ENCODE measurements at regions not wholly inside any gene's neighbourhood (a gene's known extent, or its start where the extent isn't known, plus 50 kb on each side); places are given as distances from the start of the nearest gene placed in this dataset.

- Histone ChIP-seq H3K4me1 (ENCODE audit: control insufficient read depth, extremely low read depth, insufficient read depth, low read length) (no peaks in the 10 kb centered on the region), H3K4me3 (ENCODE audit: control insufficient read depth in 2 of 3, extremely low read depth in 1 of 3, insufficient read depth in 2 of 3, low read depth in 1 of 3, low read length in 3 of 3) (no peak overlapping the region), H3K4me2 (ENCODE audit: control insufficient read depth, extremely low read depth, insufficient read depth, low read depth, low read length) (no peak overlapping the region), H4K20me1 (ENCODE audit: control insufficient read depth, extremely low read depth, insufficient read depth, low read length) (no peaks in the 10 kb centered on the region), H3K36me3 (ENCODE audit: control insufficient read depth in 2 of 2, extremely low read depth in 1 of 2, insufficient read depth in 2 of 2, low read length in 2 of 2) (no peaks in the 10 kb centered on the region), H3K9me3 (ENCODE audit: control insufficient read depth, low read depth, low read length) (no peaks in the 10 kb centered on the region), H3K27me3 (ENCODE audit: control insufficient read depth, extremely low read depth, insufficient read depth, low read length) (no peaks in the 10 kb centered on the region), H3K9ac (ENCODE audit: control insufficient read depth, extremely low read depth, insufficient read depth, low read length) (no peak overlapping the region), H3K27ac (ENCODE audit: control insufficient read depth, insufficient read depth, low read length) (no peak overlapping the region), H3K9me1 (ENCODE audit: control insufficient read depth, extremely low read depth, insufficient read depth, low read length) (no peaks in the 10 kb centered on the region), H3K79me2 (ENCODE audit: control insufficient read depth, insufficient read depth, low read length) (no peaks in the 10 kb centered on the region), H2AFZ (ENCODE audit: control insufficient read depth, low read length) (no peak overlapping the region)
- DNase-seq (ENCODE audit: low read depth, low spot score) (no peak), FAIRE-seq (no peak)
- TF ChIP-seq CTCF (optimal IDR thresholded peaks at IDR 0.05 in 1 of 3, IDR thresholded peaks at IDR 0.05 in 1 of 3, conservative IDR thresholded peaks at IDR 0.05 in 1 of 3; ENCODE audit: extremely low read depth in 1 of 3, insufficient read depth in 2 of 3, low read length in 3 of 3) (no peak), EZH2 (IDR thresholded peaks at IDR 0.05; ENCODE audit: low read length) (no peak)
- dilution Hi-C loops (cut with MboI; ENCODE audit: extremely low pct_ligation_motif_present, low sequenced_read_pairs), result no loop called here
These were observed 99.8 kb upstream of the WSCD2 start for GRCh38 chr12:108029051-108029835.

GRCh38 chr12:108033090-108033489 lies 96.0 kb upstream of the WSCD2 start:
- DNase-seq (ENCODE audit: low read depth, low spot score) (no peak), FAIRE-seq (no peak)
- Histone ChIP-seq H3K27ac (ENCODE audit: control insufficient read depth, insufficient read depth, low read length) (no peak overlapping the region), H3K9ac (ENCODE audit: control insufficient read depth, extremely low read depth, insufficient read depth, low read length) (no peak overlapping the region), H3K79me2 (ENCODE audit: control insufficient read depth, insufficient read depth, low read length) (no peaks in the 10 kb centered on the region), H3K27me3 (ENCODE audit: control insufficient read depth, extremely low read depth, insufficient read depth, low read length) (no peaks in the 10 kb centered on the region), H3K4me2 (ENCODE audit: control insufficient read depth, extremely low read depth, insufficient read depth, low read depth, low read length) (no peak overlapping the region), H3K36me3 (ENCODE audit: control insufficient read depth in 2 of 2, extremely low read depth in 1 of 2, insufficient read depth in 2 of 2, low read length in 2 of 2) (no peaks in the 10 kb centered on the region), H3K9me3 (ENCODE audit: control insufficient read depth, low read depth, low read length) (no peaks in the 10 kb centered on the region), H4K20me1 (ENCODE audit: control insufficient read depth, extremely low read depth, insufficient read depth, low read length) (no peaks in the 10 kb centered on the region), H3K9me1 (ENCODE audit: control insufficient read depth, extremely low read depth, insufficient read depth, low read length) (no peaks in the 10 kb centered on the region), H3K4me1 (ENCODE audit: control insufficient read depth, extremely low read depth, insufficient read depth, low read length) (no peaks in the 10 kb centered on the region), H3K4me3 (ENCODE audit: control insufficient read depth in 2 of 3, extremely low read depth in 1 of 3, insufficient read depth in 2 of 3, low read depth in 1 of 3, low read length in 3 of 3) (no peak overlapping the region), H2AFZ (ENCODE audit: control insufficient read depth, low read length) (no peak overlapping the region)
- TF ChIP-seq CTCF (optimal IDR thresholded peaks at IDR 0.05 in 1 of 3, IDR thresholded peaks at IDR 0.05 in 1 of 3, conservative IDR thresholded peaks at IDR 0.05 in 1 of 3; ENCODE audit: extremely low read depth in 1 of 3, insufficient read depth in 2 of 3, low read length in 3 of 3) (no peak), EZH2 (IDR thresholded peaks at IDR 0.05; ENCODE audit: low read length) (no peak)
- dilution Hi-C loops (cut with MboI; ENCODE audit: extremely low pct_ligation_motif_present, low sequenced_read_pairs), result no loop called here
